Tibial nerve (tissue), 4 donors: ENCODE measurements at regions not wholly inside any gene's neighbourhood (a gene's known extent, or its start where the extent isn't known, plus 50 kb on each side); places are given as distances from the start of the nearest gene placed in this dataset.

Source experiments
- CTCF ChIP-seq, 5 experiments: fragments of 200-600 bp in 3 of 5; fragments of 450-650 bp in 2 of 5; sonication (generic) in 3 of 5; IDR thresholded peaks; one replicate each; pipeline ENCODE4 v1.5.1; 2016 to 2019; ENCODE audit warnings: antibody characterized with exemption in 5 of 5, mild to moderate bottlenecking in 3 of 5, moderate library complexity in 2 of 5
- EP300 ChIP-seq, 2 donors: sonication (generic); formaldehyde crosslinking; IDR thresholded peaks; one replicate each; pipeline ENCODE4 v1.6.1; 2017; ENCODE audit warnings: antibody characterized with exemption in 2 of 2, mild to moderate bottlenecking in 1 of 2

- TF ChIP-seq CTCF (IDR thresholded peaks at IDR 0.05) = no peak
- no peak for TF ChIP-seq EP300 (IDR thresholded peaks at IDR 0.05)
These were observed 1599.2 kb downstream of the MAT2B start for GRCh38 chr5:165104611-165105010.
